Testis (tissue), 2 donors: ENCODE measurements at regions not wholly inside any gene's neighbourhood (a gene's known extent, or its start where the extent isn't known, plus 50 kb on each side); places are given as distances from the start of the nearest gene placed in this dataset.

ENCODE experiments used
- DNase-seq: peaks from one replicate; pipeline ENCODE4 v3.0.0-alpha.2; 2019
- H3K27ac ChIP-seq, 2 donors: fragments of 200-600 bp; sonication (generic); one replicate each; pipeline ENCODE4 v1.5.1; 2019
- H3K27me3 ChIP-seq: fragments of 200-600 bp; sonication (generic); one replicate; pipeline ENCODE4 v1.5.1; 2019
- H3K36me3 ChIP-seq: fragments of 200-600 bp; sonication (generic); one replicate; pipeline ENCODE4 v1.5.1; 2017; ENCODE audit warnings: low read depth; ENCODE audit errors: missing control alignments
- H3K4me1 ChIP-seq: fragments of 200-600 bp; sonication (generic); one replicate; pipeline ENCODE4 v1.5.1; 2019
- H3K4me3 ChIP-seq, 2 donors: fragments of 200-600 bp; sonication (generic); one replicate each; pipeline ENCODE4 v1.5.1; 2017 to 2019
- H3K9me3 ChIP-seq: fragments of 200-600 bp; sonication (generic); one replicate; pipeline ENCODE4 v1.5.1; 2017
- CTCF ChIP-seq, 3 experiments: fragments of 450-650 bp in 2 of 3; fragments of 200-600 bp in 1 of 3; sonication (generic) in 1 of 3; IDR thresholded peaks; one replicate each; pipeline ENCODE4 v1.5.1; 2016 to 2019; ENCODE audit warnings: antibody characterized with exemption in 3 of 3, mild to moderate bottlenecking in 2 of 3, moderate library complexity in 1 of 3
- POLR2A ChIP-seq: fragments of 450-650 bp; IDR thresholded peaks from one replicate; pipeline ENCODE4 v1.6.1; 2017; ENCODE audit warnings: antibody characterized with exemption, mild to moderate bottlenecking, moderate library complexity
- WGBS, 2 donors: methylation state at CpG; one replicate each; pipeline ENCODE4 v1.1.5; 2018; 5-methylcytosine and 5-hydroxymethylcytosine counted together
- intact Hi-C: fragments of 100-400 bp; cut with DNase I; formaldehyde crosslinking; loops from one replicate; pipeline ENCODE4 v1.15.1; 2023; ENCODE audit warnings: low total_unique reads

- no peak for DNase-seq
- Histone ChIP-seq H3K36me3 (no peaks in the 10 kb centered on the region), H3K9me3 (no peaks in the 10 kb centered on the region), H3K27ac (no peak overlapping the region), H3K4me1 (no peaks in the 10 kb centered on the region), H3K27me3 (no peaks in the 10 kb centered on the region), H3K4me3 (no peak overlapping the region)
- intact Hi-C loops: no loop called here
- TF ChIP-seq POLR2A (no peak), CTCF (IDR thresholded peaks at IDR 0.05) (no peak)
Observed at GRCh38 chr4:123821861-123822260, 425.3 kb downstream of the SPRY1 start.

GRCh38 chr4:123822353-123822752 lies 425.8 kb downstream of the SPRY1 start:
- no peak overlapping the region for H3K4me3 ChIP-seq
- DNase-seq: no peak
- TF ChIP-seq CTCF (IDR thresholded peaks at IDR 0.05) (no peak), POLR2A (no peak)
- H3K27me3 ChIP-seq: no peaks in the 10 kb centered on the region
- intact Hi-C loops: no loop called here
- no peaks in the 10 kb centered on the region for H3K9me3 ChIP-seq
- no peaks in the 10 kb centered on the region for H3K36me3 ChIP-seq
- no peaks in the 10 kb centered on the region for H3K4me1 ChIP-seq
- no peak overlapping the region for H3K27ac ChIP-seq
- 78 to 88% methylated on average over 2 of the region's 2 CpGs for whole genome bisulfite sequencing, 2 donors

- Histone ChIP-seq H3K9me3 (no peaks in the 10 kb centered on the region), H3K4me1 (no peaks in the 10 kb centered on the region), H3K4me3 (no peak overlapping the region), H3K27ac (no peak overlapping the region), H3K36me3 (no peaks in the 10 kb centered on the region), H3K27me3 (no peaks in the 10 kb centered on the region)
- DNase-seq: no peak
- intact Hi-C loops: no loop called here
- 92% methylated on average over 4 of the region's 4 CpGs for WGBS, 2 donors
- TF ChIP-seq CTCF (IDR thresholded peaks at IDR 0.05) (no peak), POLR2A (no peak)
Observed at GRCh38 chr4:123823244-123823643, 426.6 kb downstream of the SPRY1 start.

- WGBS, 2 donors: 59 to 67% methylated on average over 1 of the region's 1 CpG
- Histone ChIP-seq H3K27ac (no peak overlapping the region), H3K9me3 (no peaks in the 10 kb centered on the region), H3K27me3 (no peaks in the 10 kb centered on the region), H3K36me3 (no peaks in the 10 kb centered on the region), H3K4me3 (no peak overlapping the region), H3K4me1 (no peaks in the 10 kb centered on the region)
- intact Hi-C loops: no loop called here
- TF ChIP-seq POLR2A: no peak
- TF ChIP-seq CTCF (IDR thresholded peaks at IDR 0.05): no peak
- no peak for DNase-seq
Observed at GRCh38 chr4:123824524-123824923, 427.9 kb downstream of the SPRY1 start.

- intact Hi-C loops: no loop called here
- H3K9me3 ChIP-seq: no peaks in the 10 kb centered on the region
- TF ChIP-seq POLR2A (no peak), CTCF (IDR thresholded peaks at IDR 0.05) (no peak)
- WGBS, 2 donors: 38 to 63% methylated on average over 1 of the region's 1 CpG
- H3K36me3 ChIP-seq: no peaks in the 10 kb centered on the region
- no peak overlapping the region for H3K4me3 ChIP-seq
- H3K27ac ChIP-seq: no peak overlapping the region
- no peak for DNase-seq
- no peaks in the 10 kb centered on the region for H3K4me1 ChIP-seq
- no peaks in the 10 kb centered on the region for H3K27me3 ChIP-seq
Observed at GRCh38 chr4:123825596-123826291, 429.1 kb downstream of the SPRY1 start.
